Mucosa of gallbladder (tissue), 1 donor: ENCODE measurements at regions not wholly inside any gene's neighbourhood (a gene's known extent, or its start where the extent isn't known, plus 50 kb on each side); places are given as distances from the start of the nearest gene placed in this dataset.
A peak's percentile ranks its signal among the peaks of the same experiment; 100 is the strongest.

Experiments used
- DNase-seq: peaks from one replicate; pipeline ENCODE4 v3.0.0-alpha.2; 2020; ENCODE audit warnings: low spot score
- donor health status: DM: no; HTN: no; CAD: no.

- DNase-seq = no peak
Measured at GRCh38 chr7:423312-424260, 96.1 kb downstream of the PDGFA start.

DNA sequence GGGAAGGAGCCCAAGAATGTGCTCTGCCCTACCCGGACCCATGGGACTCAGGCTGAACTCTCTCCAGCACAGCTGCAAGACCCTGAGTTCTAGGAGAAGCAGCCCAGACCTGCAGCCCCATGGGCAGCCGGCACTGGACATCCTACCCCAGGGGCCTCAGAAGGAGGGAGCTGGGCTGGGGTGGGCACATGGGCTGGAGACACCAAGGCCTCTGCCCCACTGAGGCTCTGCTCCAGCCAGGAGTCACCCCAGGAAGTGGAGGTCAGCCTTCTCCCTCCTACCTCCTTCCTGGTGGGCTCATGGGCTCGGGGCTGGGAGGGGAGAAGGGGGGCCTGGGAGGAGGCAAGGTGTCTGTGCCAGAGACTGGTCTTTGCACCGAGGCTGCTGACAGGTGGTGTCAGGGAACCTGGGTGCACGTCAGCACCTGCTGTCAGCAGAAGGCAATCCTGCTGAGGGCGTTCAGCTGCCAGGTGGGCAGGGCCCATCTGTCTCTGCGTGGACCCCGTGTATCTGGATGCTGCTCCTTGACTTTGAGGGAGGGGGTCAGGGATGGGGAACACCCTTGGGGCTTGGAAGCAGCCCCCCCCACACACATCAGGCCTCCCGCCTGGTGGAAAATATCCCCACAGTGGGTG lies 95.2 kb downstream of the PDGFA start:
- DNase-seq = no peak

DNA sequence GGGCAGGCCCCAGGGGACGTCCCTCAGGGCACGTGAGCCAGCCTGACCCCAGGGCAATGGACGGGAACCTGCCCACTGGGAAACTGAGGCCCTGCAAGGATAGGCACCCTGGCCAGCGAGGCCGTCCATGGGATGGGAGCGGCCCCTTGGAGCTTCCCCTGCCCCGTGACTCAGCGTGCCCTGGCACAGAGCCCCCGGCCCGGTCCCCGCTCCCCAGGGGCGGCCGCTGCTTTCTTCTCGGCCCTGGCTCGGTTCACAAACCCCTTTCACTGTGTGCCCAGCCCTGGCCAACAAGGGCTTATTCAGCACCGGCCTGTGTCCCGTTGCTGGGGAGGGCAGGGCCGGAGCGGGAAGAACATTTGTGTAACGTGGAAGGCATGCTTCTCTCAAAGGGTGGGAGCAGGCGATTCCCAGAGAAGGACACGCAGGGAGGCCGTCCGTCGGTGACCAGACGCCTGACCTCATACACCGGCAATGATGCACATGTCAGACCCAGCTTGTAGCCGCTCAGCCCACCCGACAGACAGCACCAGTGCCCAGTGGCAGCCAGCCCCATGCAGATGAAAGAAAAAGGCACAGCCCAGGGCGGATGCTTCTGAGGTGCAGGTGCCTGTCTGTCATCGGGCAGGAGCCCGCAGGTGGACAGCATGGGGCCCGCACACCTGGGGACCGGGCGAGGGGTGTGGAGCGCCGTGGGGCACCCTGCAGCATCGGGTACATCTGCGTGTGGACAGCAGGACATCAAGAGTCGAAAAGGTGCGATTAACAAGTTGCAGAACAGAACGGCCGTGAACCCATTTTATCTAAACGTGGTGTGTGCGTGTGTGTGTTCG lies 94.5 kb downstream of the PDGFA start:
- DNase-seq = no peak

GRCh38 chr7:425794-426188 lies 93.9 kb downstream of the PDGFA start:
- no peak for DNase-seq

GRCh38 chr7:426510-426909 lies 93.1 kb downstream of the PDGFA start:
- no peak for DNase-seq

DNA sequence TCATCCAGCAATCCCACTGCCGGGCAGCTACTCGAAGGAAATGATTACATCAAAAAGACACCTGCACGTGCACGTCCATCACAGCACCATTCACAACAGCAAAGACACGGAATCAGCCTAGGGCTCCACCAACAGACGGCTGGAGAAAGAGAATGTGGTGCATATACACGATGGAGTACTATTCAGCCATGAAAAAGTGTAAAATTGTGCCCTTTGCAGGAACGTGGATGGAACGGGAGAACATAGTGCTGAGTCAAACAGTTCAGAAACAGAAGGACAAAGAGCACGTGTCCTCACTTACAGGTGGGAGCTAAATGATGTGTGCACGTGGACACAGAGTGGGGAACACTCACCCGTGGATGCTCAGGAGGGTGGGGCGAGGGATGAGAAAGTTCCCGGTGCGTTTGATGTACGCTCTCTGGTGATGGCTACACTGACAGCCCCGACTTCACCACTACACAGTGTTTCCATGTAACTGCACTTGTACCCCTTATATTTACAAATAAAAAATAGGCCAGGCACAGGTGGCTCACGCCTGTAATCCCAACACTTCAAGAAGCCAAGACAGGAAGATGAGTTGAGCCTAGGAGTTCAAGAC lies 92.0 kb downstream of the PDGFA start:
- no peak for DNase-seq

- no peak for DNase-seq
Measured at GRCh38 chr7:428387-428786, 91.3 kb downstream of the PDGFA start.

GRCh38 chr7:428927-429827 lies 90.5 kb downstream of the PDGFA start:
- no peak for DNase-seq

DNA sequence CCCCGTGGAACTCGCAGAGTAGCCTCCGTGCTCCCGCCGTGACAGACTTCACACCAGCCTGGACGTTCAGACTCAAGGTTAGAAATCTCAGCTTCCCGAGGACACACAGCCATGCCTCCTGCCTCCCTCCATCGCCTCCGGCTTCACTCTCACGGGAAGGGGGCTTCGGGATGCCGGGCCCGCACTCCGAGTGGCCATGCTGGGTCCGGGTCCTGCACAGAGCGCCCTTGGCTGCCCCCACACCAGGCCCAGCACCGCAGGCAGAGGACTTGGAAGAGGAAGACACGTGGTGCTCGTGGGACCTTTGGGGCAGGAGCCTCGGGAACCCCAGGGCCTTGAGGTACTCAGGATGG lies 89.8 kb downstream of the PDGFA start:
- no peak for DNase-seq

DNA sequence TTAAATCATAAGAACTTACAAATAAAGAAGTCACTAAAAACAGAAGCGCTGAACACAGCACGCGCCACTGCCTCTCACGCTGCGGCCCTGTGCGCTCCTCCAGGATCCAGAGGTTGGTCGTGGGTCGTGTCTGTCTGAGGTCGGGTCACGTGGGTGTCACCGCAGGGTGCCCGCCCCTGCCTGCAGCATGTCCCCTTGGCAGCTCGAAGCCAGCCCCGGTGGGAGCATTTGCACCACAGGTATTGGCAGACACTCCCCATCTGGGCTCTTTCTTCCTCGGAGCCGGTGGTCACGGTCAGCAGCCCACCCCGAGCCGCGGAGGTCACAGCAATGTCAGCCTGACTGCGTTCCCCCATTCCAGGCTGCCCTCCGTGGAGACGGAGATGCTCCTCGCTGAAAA lies 88.6 kb downstream of the PDGFA start:
- DNase-seq = no peak

DNA sequence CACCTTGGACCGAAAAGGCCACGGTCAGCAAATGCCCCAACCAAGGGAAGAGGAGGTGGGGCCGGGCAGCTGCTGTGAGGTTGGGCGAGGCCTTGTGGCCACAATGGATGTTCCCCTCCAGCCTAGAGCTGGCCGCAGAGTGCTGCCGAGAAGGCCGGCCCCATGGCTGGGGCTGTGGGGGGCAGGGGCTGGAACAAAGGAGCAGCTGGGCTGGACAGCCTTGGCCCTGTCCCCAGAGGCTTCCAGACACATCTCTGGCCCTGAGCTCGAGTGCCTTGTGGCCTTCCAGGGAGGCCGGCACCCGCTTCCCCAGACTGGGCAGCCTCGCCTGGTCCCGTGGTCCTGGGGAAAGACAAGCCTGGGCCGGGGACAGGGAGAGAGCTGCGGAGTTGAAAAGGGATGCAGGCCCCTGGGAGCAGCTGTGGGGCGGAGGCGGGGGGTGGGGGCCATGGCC lies 88.0 kb downstream of the PDGFA start:
- DNase-seq = no peak

DNA sequence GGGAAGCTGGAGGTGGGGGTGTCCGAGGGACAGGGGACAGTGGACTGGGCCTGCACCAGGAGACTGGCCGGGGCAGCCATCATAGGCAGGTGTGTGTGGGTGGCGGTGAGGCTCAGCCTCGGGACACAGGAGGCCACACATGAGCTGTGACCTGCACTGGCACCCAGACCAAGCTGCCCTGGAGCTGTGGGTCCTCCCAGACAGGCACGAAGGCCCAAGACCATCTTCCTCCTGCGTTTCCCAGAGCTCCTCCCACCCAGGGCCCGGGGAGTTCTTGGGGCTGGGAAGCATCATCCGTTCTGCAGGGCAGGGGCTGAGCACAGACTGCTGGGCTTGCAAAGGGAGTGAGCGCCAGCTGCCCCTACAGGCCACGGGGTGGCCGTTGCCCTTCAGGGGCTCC lies 87.4 kb downstream of the PDGFA start:
- no peak for DNase-seq

DNA sequence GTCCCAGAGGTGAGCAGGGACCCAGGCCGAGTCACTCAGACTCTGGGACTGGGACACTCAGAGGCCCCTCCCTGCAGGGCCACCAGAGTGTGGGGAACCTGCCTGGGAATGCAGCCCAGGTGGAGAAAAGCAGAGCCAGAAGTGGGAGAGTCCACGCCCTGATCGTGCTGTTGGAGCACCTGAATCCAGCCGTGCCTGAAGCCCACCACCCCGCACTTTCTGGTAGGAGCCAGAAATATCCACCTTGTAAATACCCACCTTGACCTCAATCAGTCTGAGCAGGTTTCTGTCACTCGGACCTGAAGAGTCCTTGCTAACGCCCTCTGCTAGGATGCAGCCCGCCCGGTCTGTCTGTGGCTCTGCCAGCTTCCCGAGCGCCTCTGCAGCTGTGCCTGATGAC lies 86.7 kb downstream of the PDGFA start:
- no peak for DNase-seq

GRCh38 chr7:433558-433957 lies 86.1 kb downstream of the PDGFA start:
- no peak for DNase-seq

GRCh38 chr7:434891-435629 lies 84.6 kb downstream of the PDGFA start:
- DNase-seq = no peak

- DNase-seq = peak; percentile 62
Measured at GRCh38 chr7:435630-436366, 83.8 kb downstream of the PDGFA start.

DNA sequence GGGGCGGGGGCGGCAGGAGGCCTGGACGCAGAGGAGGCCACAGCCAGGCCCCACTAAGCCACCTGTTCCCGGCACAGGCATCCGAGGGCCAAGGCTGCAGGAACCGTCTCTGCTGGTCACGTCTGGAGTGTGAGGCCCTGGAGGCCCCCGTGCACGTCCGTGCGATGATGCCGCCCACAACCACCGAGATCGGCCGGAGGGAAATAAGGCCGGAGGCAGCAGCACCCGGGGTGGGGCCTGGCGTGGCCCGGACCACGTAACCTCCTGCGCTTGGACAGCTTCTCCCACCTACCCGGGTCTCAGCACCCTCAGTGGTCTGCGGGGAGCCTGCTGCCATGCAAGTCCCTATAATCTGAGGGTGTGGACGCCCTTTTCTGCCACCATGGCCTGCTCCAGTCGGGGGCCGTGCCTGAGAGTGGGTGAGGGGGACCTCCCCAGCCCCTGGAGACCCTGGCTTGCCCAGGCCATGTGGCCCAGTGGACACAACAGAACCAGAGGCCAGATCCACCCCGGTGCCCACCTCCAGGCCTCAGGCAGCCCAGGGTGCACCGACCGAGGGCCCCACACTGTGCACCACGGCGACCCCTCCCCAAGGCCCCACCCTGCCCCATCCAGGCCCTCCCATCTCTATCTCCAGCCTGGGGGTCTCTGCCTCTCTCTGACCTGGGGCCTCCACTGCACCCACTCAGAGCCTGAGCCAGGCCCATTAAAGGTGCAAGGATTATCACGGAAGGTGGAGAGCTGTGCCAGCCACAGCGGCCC lies 83.1 kb downstream of the PDGFA start:
- no peak for DNase-seq

- DNase-seq = no peak
Measured at GRCh38 chr7:437329-438251, 82.1 kb downstream of the PDGFA start.
